ENCODE measurements at regions not wholly inside any gene's neighbourhood (a gene's known extent, or its start where the extent isn't known, plus 50 kb on each side); places are given as distances from the start of the nearest gene placed in this dataset.

- peaks cover 0 to 5% (median 0%) of the 10 kb centered on the region in 3 donors for H3K4me1 ChIP-seq (ENCODE audit: control insufficient read depth in 3 of 3, insufficient read depth in 3 of 3, low read length in 3 of 3)
Observed at GRCh38 chr1:168907053-168907452, 178.0 kb upstream of the DPT start.

GRCh38 chr1:168907786-168908348 lies 178.9 kb upstream of the DPT start:
- H3K4me1 ChIP-seq (ENCODE audit: control insufficient read depth in 3 of 3, insufficient read depth in 3 of 3, low read length in 3 of 3): peaks cover 0 to 5% (median 0%) of the 10 kb centered on the region in 3 donors
- H3K27me3 ChIP-seq (ENCODE audit: control insufficient read depth in 3 of 3, insufficient read depth in 3 of 3, low read length in 3 of 3): no peaks in the 10 kb centered on the region
- H3K27ac ChIP-seq (ENCODE audit: low read depth, low read length): no peak overlapping the region
- no peaks in the 10 kb centered on the region for H3K36me3 ChIP-seq (ENCODE audit: control insufficient read depth in 3 of 3, insufficient read depth in 3 of 3, low read length in 3 of 3)
- no peak overlapping the region for H3K9ac ChIP-seq (ENCODE audit: low read depth in 1 of 3, low read length in 3 of 3)
- H3K4me3 ChIP-seq (ENCODE audit: low read length in 3 of 3): no peak overlapping the region
- H3K9me3 ChIP-seq (ENCODE audit: control insufficient read depth in 3 of 3, low read length in 3 of 3): no peaks in the 10 kb centered on the region

More at GRCh38 chr1:168907053-168907452, 178.0 kb upstream of the DPT start:
- no peaks in the 10 kb centered on the region for H3K27me3 ChIP-seq (ENCODE audit: control insufficient read depth in 3 of 3, insufficient read depth in 3 of 3, low read length in 3 of 3)
- H3K4me3 ChIP-seq (ENCODE audit: low read length in 3 of 3): no peak overlapping the region
- no peaks in the 10 kb centered on the region for H3K36me3 ChIP-seq (ENCODE audit: control insufficient read depth in 3 of 3, insufficient read depth in 3 of 3, low read length in 3 of 3)
- no peaks in the 10 kb centered on the region for H3K9me3 ChIP-seq (ENCODE audit: control insufficient read depth in 3 of 3, low read length in 3 of 3)
- no peak overlapping the region for H3K27ac ChIP-seq (ENCODE audit: low read depth, low read length)
- H3K9ac ChIP-seq (ENCODE audit: low read depth in 1 of 3, low read length in 3 of 3): no peak overlapping the region

- H3K27me3 ChIP-seq (ENCODE audit: control insufficient read depth in 3 of 3, insufficient read depth in 3 of 3, low read length in 3 of 3): no peaks in the 10 kb centered on the region
- peaks cover 0 to 5% (median 0%) of the 10 kb centered on the region in 3 donors for H3K4me1 ChIP-seq (ENCODE audit: control insufficient read depth in 3 of 3, insufficient read depth in 3 of 3, low read length in 3 of 3)
- no peak overlapping the region for H3K4me3 ChIP-seq (ENCODE audit: low read length in 3 of 3)
- no peak overlapping the region for H3K9ac ChIP-seq (ENCODE audit: low read depth in 1 of 3, low read length in 3 of 3)
- H3K36me3 ChIP-seq (ENCODE audit: control insufficient read depth in 3 of 3, insufficient read depth in 3 of 3, low read length in 3 of 3): no peaks in the 10 kb centered on the region
- H3K27ac ChIP-seq (ENCODE audit: low read depth, low read length): no peak overlapping the region
- H3K9me3 ChIP-seq (ENCODE audit: control insufficient read depth in 3 of 3, low read length in 3 of 3): no peaks in the 10 kb centered on the region
Observed at GRCh38 chr1:168910403-168910802, 181.4 kb upstream of the DPT start.

GRCh38 chr1:168911370-168911769 lies 182.4 kb upstream of the DPT start:
- Histone ChIP-seq H3K4me1 (ENCODE audit: control insufficient read depth in 3 of 3, insufficient read depth in 3 of 3, low read length in 3 of 3) (peaks cover 0 to 5% (median 0%) of the 10 kb centered on the region in 3 donors), H3K4me3 (ENCODE audit: low read length in 3 of 3) (no peak overlapping the region), H3K27ac (ENCODE audit: low read depth, low read length) (no peak overlapping the region), H3K36me3 (ENCODE audit: control insufficient read depth in 3 of 3, insufficient read depth in 3 of 3, low read length in 3 of 3) (no peaks in the 10 kb centered on the region), H3K9me3 (ENCODE audit: control insufficient read depth in 3 of 3, low read length in 3 of 3) (no peaks in the 10 kb centered on the region), H3K9ac (ENCODE audit: low read depth in 1 of 3, low read length in 3 of 3) (no peak overlapping the region), H3K27me3 (ENCODE audit: control insufficient read depth in 3 of 3, insufficient read depth in 3 of 3, low read length in 3 of 3) (no peaks in the 10 kb centered on the region)

- H3K4me1 ChIP-seq (ENCODE audit: control insufficient read depth in 3 of 3, insufficient read depth in 3 of 3, low read length in 3 of 3): no peaks in the 10 kb centered on the region
- no peak overlapping the region for H3K4me3 ChIP-seq (ENCODE audit: low read length in 3 of 3)
- H3K27me3 ChIP-seq (ENCODE audit: control insufficient read depth in 3 of 3, insufficient read depth in 3 of 3, low read length in 3 of 3): no peaks in the 10 kb centered on the region
- H3K36me3 ChIP-seq (ENCODE audit: control insufficient read depth in 3 of 3, insufficient read depth in 3 of 3, low read length in 3 of 3): no peaks in the 10 kb centered on the region
- H3K9me3 ChIP-seq (ENCODE audit: control insufficient read depth in 3 of 3, low read length in 3 of 3): no peaks in the 10 kb centered on the region
- no peak overlapping the region for H3K27ac ChIP-seq (ENCODE audit: low read depth, low read length)
- no peak overlapping the region for H3K9ac ChIP-seq (ENCODE audit: low read depth in 1 of 3, low read length in 3 of 3)
Observed at GRCh38 chr1:168913711-168914463, 184.9 kb upstream of the DPT start.

- no peak overlapping the region for H3K4me3 ChIP-seq (ENCODE audit: low read length in 3 of 3)
Observed at GRCh38 chr1:168917309-168917708, 188.3 kb upstream of the DPT start.

GRCh38 chr1:168917796-168918195 lies 188.7 kb upstream of the ATP1B1 start:
- no peak overlapping the region for H3K27ac ChIP-seq (ENCODE audit: low read depth, low read length)
- no peaks in the 10 kb centered on the region for H3K27me3 ChIP-seq (ENCODE audit: control insufficient read depth in 3 of 3, insufficient read depth in 3 of 3, low read length in 3 of 3)
- H3K4me3 ChIP-seq (ENCODE audit: low read length in 3 of 3): no peak overlapping the region
- no peak overlapping the region for H3K9ac ChIP-seq (ENCODE audit: low read depth in 1 of 3, low read length in 3 of 3)
- no peaks in the 10 kb centered on the region for H3K4me1 ChIP-seq (ENCODE audit: control insufficient read depth in 3 of 3, insufficient read depth in 3 of 3, low read length in 3 of 3)
- H3K36me3 ChIP-seq (ENCODE audit: control insufficient read depth in 3 of 3, insufficient read depth in 3 of 3, low read length in 3 of 3): no peaks in the 10 kb centered on the region
- no peaks in the 10 kb centered on the region for H3K9me3 ChIP-seq (ENCODE audit: control insufficient read depth in 3 of 3, low read length in 3 of 3)

More at GRCh38 chr1:168917309-168917708, 188.3 kb upstream of the DPT start:
- no peak overlapping the region for H3K9ac ChIP-seq (ENCODE audit: low read depth in 1 of 3, low read length in 3 of 3)
- no peaks in the 10 kb centered on the region for H3K9me3 ChIP-seq (ENCODE audit: control insufficient read depth in 3 of 3, low read length in 3 of 3)
- no peaks in the 10 kb centered on the region for H3K4me1 ChIP-seq (ENCODE audit: control insufficient read depth in 3 of 3, insufficient read depth in 3 of 3, low read length in 3 of 3)
- H3K27ac ChIP-seq (ENCODE audit: low read depth, low read length): no peak overlapping the region
- no peaks in the 10 kb centered on the region for H3K27me3 ChIP-seq (ENCODE audit: control insufficient read depth in 3 of 3, insufficient read depth in 3 of 3, low read length in 3 of 3)
- H3K36me3 ChIP-seq (ENCODE audit: control insufficient read depth in 3 of 3, insufficient read depth in 3 of 3, low read length in 3 of 3): no peaks in the 10 kb centered on the region

- no peaks in the 10 kb centered on the region for H3K4me1 ChIP-seq (ENCODE audit: control insufficient read depth in 3 of 3, insufficient read depth in 3 of 3, low read length in 3 of 3)
- no peaks in the 10 kb centered on the region for H3K9me3 ChIP-seq (ENCODE audit: control insufficient read depth in 3 of 3, low read length in 3 of 3)
- H3K27me3 ChIP-seq (ENCODE audit: control insufficient read depth in 3 of 3, insufficient read depth in 3 of 3, low read length in 3 of 3): no peaks in the 10 kb centered on the region
Observed at GRCh38 chr1:168918860-168919741, 187.4 kb upstream of the ATP1B1 start.

GRCh38 chr1:168920456-168921094 lies 185.9 kb upstream of the ATP1B1 start:
- no peak overlapping the region for H3K9ac ChIP-seq (ENCODE audit: low read depth in 1 of 3, low read length in 3 of 3)
- H3K4me1 ChIP-seq (ENCODE audit: control insufficient read depth in 3 of 3, insufficient read depth in 3 of 3, low read length in 3 of 3): no peaks in the 10 kb centered on the region
- H3K27ac ChIP-seq (ENCODE audit: low read depth, low read length): peak overlapping the region; percentile 25
- no peaks in the 10 kb centered on the region for H3K36me3 ChIP-seq (ENCODE audit: control insufficient read depth in 3 of 3, insufficient read depth in 3 of 3, low read length in 3 of 3)
- no peaks in the 10 kb centered on the region for H3K9me3 ChIP-seq (ENCODE audit: control insufficient read depth in 3 of 3, low read length in 3 of 3)
- no peak overlapping the region for H3K4me3 ChIP-seq (ENCODE audit: low read length in 3 of 3)
- H3K27me3 ChIP-seq (ENCODE audit: control insufficient read depth in 3 of 3, insufficient read depth in 3 of 3, low read length in 3 of 3): no peaks in the 10 kb centered on the region

More at GRCh38 chr1:168918860-168919741, 187.4 kb upstream of the ATP1B1 start:
- Histone ChIP-seq H3K4me3 (ENCODE audit: low read length in 3 of 3) (no peak overlapping the region), H3K27ac (ENCODE audit: low read depth, low read length) (no peak overlapping the region), H3K9ac (ENCODE audit: low read depth in 1 of 3, low read length in 3 of 3) (no peak overlapping the region), H3K36me3 (ENCODE audit: control insufficient read depth in 3 of 3, insufficient read depth in 3 of 3, low read length in 3 of 3) (no peaks in the 10 kb centered on the region)

All from skeletal muscle tissue (tissue), 3 donors.